ENCODE measurements at regions not wholly inside any gene's neighbourhood (a gene's known extent, or its start where the extent isn't known, plus 50 kb on each side); places are given as distances from the start of the nearest gene placed in this dataset.
A peak's percentile ranks its signal among the peaks of the same experiment; 100 is the strongest.

DNA sequence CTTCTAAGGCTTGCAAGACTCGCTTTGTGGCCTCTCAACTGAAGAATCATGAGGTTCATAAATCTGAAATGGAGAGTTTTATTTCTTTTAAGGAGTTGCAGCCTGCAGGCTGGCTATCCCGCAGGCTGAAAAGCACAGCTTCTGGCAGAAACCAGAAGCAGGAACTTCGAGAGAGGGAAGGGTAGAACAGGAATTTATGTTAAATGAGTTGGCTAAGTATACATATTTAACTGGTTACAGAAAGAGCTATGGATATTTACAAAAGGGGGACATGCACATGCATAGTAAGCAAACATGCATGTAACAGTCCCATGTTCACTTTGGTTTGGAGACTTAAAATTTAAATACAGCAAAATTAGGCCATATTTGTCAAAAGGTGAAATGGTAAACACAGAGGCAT is 787.0 kb downstream of the TFAP2A start:
- H3K4me3 ChIP-seq (ENCODE audit: insufficient read depth, low read depth, low read length) = no peak overlapping the region
- no peaks in the 10 kb centered on the region for H3K27me3 ChIP-seq (ENCODE audit: control insufficient read depth, insufficient read depth, low read length)
- no peaks in the 10 kb centered on the region for H3K36me3 ChIP-seq (replicated peaks; ENCODE audit: control insufficient read depth, insufficient read depth, low read length)
- no peak for DNase-seq

- H3K4me3 ChIP-seq (ENCODE audit: insufficient read depth, low read depth, low read length) = no peak overlapping the region
- DNase-seq = no peak
- no peaks in the 10 kb centered on the region for H3K27me3 ChIP-seq (ENCODE audit: control insufficient read depth, insufficient read depth, low read length)
Observed at GRCh38 chr6:9623985-9624384, 790.9 kb downstream of the TFAP2A start.

DNA sequence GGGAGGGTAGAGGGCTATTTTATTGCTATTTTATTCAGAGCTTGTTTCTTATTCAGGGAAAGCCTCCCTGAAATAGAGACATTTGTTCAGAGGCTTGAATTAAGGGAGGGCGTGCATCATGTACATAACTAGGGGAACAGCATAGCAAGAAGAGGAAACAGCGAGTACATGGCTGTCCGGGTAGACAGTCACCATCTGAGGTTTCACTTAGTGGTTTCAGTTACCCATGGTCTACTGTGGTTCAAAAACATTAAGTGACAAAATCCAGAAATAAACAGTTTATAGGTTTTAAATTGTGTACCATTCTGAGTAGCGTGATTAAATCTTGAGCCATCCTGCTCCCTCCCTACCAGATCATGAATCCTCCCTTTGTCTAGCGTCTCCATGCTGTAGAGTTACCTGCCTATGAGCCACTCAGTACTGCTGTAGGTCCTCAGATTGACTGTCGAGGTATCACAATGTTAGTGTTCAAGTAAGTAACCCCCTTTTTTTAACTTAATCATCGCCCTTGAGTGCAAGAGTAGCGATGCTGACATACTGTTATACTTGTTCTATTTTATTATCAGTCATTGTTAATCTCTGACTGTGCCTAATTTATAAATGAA is 791.5 kb downstream of the TFAP2A start:
- DNase-seq = no peak
- no peaks in the 10 kb centered on the region for H3K36me3 ChIP-seq (replicated peaks; ENCODE audit: control insufficient read depth, insufficient read depth, low read length)
- no peaks in the 10 kb centered on the region for H3K27me3 ChIP-seq (ENCODE audit: control insufficient read depth, insufficient read depth, low read length)
- H3K4me3 ChIP-seq (ENCODE audit: insufficient read depth, low read depth, low read length) = no peak overlapping the region

More at GRCh38 chr6:9623985-9624384, 790.9 kb downstream of the TFAP2A start:
- no peaks in the 10 kb centered on the region for H3K36me3 ChIP-seq (replicated peaks; ENCODE audit: control insufficient read depth, insufficient read depth, low read length)

- H3K27me3 ChIP-seq (ENCODE audit: control insufficient read depth, insufficient read depth, low read length) = no peaks in the 10 kb centered on the region
- no peaks in the 10 kb centered on the region for H3K36me3 ChIP-seq (replicated peaks; ENCODE audit: control insufficient read depth, insufficient read depth, low read length)
- DNase-seq = no peak
- no peak overlapping the region for H3K4me3 ChIP-seq (ENCODE audit: insufficient read depth, low read depth, low read length)
Observed at GRCh38 chr6:9621276-9621675, 793.6 kb downstream of the TFAP2A start.

- H3K36me3 ChIP-seq (replicated peaks; ENCODE audit: control insufficient read depth, insufficient read depth, low read length) = no peaks in the 10 kb centered on the region
- DNase-seq = no peak
- H3K4me3 ChIP-seq (ENCODE audit: insufficient read depth, low read depth, low read length) = no peak overlapping the region
- H3K27me3 ChIP-seq (ENCODE audit: control insufficient read depth, insufficient read depth, low read length) = no peaks in the 10 kb centered on the region
Observed at GRCh38 chr6:9620687-9621086, 794.2 kb downstream of the TFAP2A start.

- no peaks in the 10 kb centered on the region for H3K27me3 ChIP-seq (ENCODE audit: control insufficient read depth, insufficient read depth, low read length)
- H3K36me3 ChIP-seq (replicated peaks; ENCODE audit: control insufficient read depth, insufficient read depth, low read length) = no peaks in the 10 kb centered on the region
- DNase-seq = no peak
- no peak overlapping the region for H3K4me3 ChIP-seq (ENCODE audit: insufficient read depth, low read depth, low read length)
Observed at GRCh38 chr6:9620263-9620662, 794.6 kb downstream of the TFAP2A start.

DNA sequence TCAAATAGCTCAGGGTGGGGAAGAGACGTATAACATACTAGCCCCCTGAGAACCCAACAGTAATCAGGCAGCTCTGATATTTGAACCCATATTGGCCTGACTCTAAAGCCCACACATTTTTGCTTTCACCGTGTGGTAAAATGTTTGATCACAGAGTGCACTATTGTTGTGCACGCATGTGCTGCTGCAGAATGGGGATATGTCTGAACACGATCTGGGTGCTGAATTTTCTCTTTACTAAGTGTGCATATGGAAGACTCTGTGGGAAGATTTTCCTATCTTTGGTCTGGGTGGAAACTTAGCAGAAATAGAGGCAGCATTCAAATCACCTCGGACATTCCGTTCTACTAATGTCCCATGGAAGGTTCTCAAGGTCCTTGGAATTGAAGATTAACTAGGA is 800.1 kb downstream of the TFAP2A start:
- no peaks in the 10 kb centered on the region for H3K36me3 ChIP-seq (replicated peaks; ENCODE audit: control insufficient read depth, insufficient read depth, low read length)
- H3K27me3 ChIP-seq (ENCODE audit: control insufficient read depth, insufficient read depth, low read length) = no peaks in the 10 kb centered on the region
- H3K4me3 ChIP-seq (ENCODE audit: insufficient read depth, low read depth, low read length) = no peak overlapping the region
- no peak for DNase-seq

DNA sequence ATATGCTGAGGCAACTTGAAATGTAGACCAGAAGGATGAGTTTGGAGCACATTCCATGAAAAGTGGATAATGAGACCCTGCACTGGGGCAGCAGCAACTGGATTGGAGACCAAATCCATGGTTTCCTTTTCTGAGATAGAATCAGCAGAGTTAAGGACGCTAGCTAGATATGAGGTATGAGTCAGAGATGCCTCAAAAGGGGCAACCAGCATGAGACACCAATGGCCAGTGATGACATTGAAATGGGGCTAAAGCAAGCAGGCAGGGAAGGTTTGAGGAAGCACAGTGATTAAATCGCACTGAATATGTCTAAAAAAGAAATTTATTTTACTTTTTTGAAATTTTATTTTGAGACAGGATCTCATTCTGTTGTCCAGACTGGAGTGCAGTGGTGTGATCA is 802.4 kb downstream of the TFAP2A start:
- DNase-seq = no peak
- Histone ChIP-seq H3K4me3 (ENCODE audit: insufficient read depth, low read depth, low read length) (no peak overlapping the region), H3K27me3 (ENCODE audit: control insufficient read depth, insufficient read depth, low read length) (no peaks in the 10 kb centered on the region), H3K36me3 (replicated peaks; ENCODE audit: control insufficient read depth, insufficient read depth, low read length) (no peaks in the 10 kb centered on the region)

- no peaks in the 10 kb centered on the region for H3K36me3 ChIP-seq (replicated peaks; ENCODE audit: control insufficient read depth, insufficient read depth, low read length)
- DNase-seq = no peak
Observed at GRCh38 chr6:9610620-9611415, 804.1 kb downstream of the TFAP2A start.

DNA sequence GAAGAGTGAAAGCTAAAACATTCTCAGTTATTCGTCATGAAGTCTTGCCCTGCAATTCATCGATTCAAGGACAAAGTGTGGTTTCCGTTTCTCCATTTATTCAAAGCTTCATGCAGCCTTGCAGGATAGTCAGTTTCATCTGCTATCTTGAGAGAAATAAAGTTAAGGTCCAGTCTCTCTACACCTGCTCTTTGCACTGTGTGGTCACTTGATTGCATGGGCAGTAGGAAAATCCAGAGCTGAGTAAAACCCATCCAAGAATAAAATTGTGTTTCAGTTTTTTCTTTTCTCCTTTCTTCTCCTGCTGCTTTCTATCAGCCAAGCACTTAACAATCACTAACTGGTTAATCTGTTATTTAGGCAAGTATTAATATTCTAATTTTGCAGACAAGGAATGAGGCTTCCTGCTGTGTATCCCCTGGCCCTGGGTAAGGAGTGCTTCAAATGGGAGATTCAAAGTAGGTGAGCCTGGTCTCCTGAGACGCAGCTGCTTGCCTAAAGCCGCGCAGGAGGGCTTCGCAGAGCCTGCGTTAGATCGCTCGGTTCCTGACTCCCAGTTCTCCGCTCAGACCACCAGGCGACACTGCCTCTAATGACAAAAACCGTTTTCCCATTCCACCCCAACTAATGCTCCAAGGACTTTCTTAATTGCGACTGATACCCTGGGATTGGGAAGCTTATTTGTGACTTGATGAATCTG is 808.3 kb downstream of the TFAP2A start:
- H3K4me3 ChIP-seq (ENCODE audit: insufficient read depth, low read depth, low read length) = no peak overlapping the region
- DNase-seq = peak; percentile 26

More at GRCh38 chr6:9610620-9611415, 804.1 kb downstream of the TFAP2A start:
- H3K27me3 ChIP-seq (ENCODE audit: control insufficient read depth, insufficient read depth, low read length) = no peaks in the 10 kb centered on the region
- no peak overlapping the region for H3K4me3 ChIP-seq (ENCODE audit: insufficient read depth, low read depth, low read length)

DNA sequence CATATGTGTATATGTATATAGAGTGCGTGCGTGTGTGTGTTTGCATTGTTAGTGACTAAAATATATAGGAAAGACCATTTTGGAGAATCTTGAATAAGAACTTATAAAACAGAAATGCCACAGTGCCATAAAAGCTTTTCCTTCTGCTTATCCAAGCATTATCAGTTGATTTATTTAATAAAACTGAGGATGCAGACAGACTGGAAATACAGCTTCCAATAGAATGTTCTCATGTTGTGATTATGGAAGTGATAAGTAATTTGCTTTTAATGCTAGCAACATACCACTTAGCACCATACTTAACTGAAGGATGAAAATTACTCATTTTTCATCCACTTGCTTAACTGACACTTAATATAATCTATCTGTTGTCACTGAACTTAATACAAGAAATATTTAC is 820.1 kb downstream of the TFAP2A start:
- no peak for DNase-seq
- Histone ChIP-seq H3K27me3 (ENCODE audit: control insufficient read depth, insufficient read depth, low read length) (no peaks in the 10 kb centered on the region), H3K4me3 (ENCODE audit: insufficient read depth, low read depth, low read length) (no peak overlapping the region), H3K36me3 (replicated peaks; ENCODE audit: control insufficient read depth, insufficient read depth, low read length) (no peaks in the 10 kb centered on the region)

More for the DNA sequence above, 808.3 kb downstream of the TFAP2A start:
- H3K27me3 ChIP-seq (ENCODE audit: control insufficient read depth, insufficient read depth, low read length) = no peaks in the 10 kb centered on the region
- no peaks in the 10 kb centered on the region for H3K36me3 ChIP-seq (replicated peaks; ENCODE audit: control insufficient read depth, insufficient read depth, low read length)

- no peak overlapping the region for H3K4me3 ChIP-seq (ENCODE audit: insufficient read depth, low read depth, low read length)
- DNase-seq = no peak
- no peaks in the 10 kb centered on the region for H3K27me3 ChIP-seq (ENCODE audit: control insufficient read depth, insufficient read depth, low read length)
- no peaks in the 10 kb centered on the region for H3K36me3 ChIP-seq (replicated peaks; ENCODE audit: control insufficient read depth, insufficient read depth, low read length)
Observed at GRCh38 chr6:9593554-9593953, 821.3 kb downstream of the TFAP2A start.

DNA sequence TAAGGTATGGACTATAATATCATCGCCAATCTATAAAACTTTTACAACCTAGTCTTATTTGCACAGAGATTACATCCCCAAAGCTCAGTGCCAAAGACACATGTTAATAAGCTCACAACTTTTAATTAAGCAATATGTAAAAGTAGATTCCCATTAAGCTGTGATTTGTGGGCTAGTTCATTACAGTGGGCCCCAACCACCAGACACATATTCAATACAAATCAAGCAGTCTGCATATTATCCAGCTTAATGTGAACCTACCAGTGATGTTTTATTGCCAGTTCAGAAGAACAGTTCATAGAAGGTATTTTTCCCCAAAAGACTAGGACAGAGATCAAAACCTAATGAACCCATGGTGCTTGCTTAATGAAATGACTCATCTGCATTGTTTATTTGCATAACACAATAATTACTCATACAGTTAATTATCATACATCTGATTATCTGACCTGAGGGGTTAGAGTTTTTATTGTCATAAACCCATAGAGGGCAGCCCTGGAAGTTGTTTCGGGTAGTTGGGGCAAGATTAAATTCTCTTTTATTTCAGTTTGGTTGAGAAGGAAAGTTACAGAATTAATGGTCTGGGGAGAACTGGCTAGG is 831.0 kb downstream of the TFAP2A start:
- Histone ChIP-seq H3K36me3 (replicated peaks; ENCODE audit: control insufficient read depth, insufficient read depth, low read length) (no peaks in the 10 kb centered on the region), H3K4me3 (ENCODE audit: insufficient read depth, low read depth, low read length) (no peak overlapping the region), H3K27me3 (ENCODE audit: control insufficient read depth, insufficient read depth, low read length) (no peaks in the 10 kb centered on the region)
- no peak for DNase-seq

DNA sequence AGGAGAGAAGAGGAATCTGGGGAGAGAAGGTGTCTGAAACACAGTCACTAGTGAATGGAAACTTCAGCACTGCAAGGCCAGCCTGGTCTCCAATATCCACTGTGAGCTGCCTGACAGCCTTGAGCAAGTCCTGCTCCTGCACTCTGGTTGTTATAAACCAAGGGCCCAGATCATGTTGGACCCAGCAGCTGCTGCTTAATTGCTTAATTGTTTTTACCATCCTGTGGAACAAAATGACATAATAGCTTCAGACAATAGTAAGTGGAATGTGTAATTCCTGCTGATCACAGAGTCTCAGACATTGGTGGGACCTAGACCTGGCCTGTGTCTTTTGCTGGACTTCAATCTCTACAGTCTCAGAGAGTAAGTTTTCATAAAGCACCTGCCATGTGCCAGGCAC is 833.7 kb downstream of the TFAP2A start:
- DNase-seq = no peak
- Histone ChIP-seq H3K36me3 (replicated peaks; ENCODE audit: control insufficient read depth, insufficient read depth, low read length) (no peaks in the 10 kb centered on the region), H3K27me3 (ENCODE audit: control insufficient read depth, insufficient read depth, low read length) (no peaks in the 10 kb centered on the region), H3K4me3 (ENCODE audit: insufficient read depth, low read depth, low read length) (no peak overlapping the region)

DNA sequence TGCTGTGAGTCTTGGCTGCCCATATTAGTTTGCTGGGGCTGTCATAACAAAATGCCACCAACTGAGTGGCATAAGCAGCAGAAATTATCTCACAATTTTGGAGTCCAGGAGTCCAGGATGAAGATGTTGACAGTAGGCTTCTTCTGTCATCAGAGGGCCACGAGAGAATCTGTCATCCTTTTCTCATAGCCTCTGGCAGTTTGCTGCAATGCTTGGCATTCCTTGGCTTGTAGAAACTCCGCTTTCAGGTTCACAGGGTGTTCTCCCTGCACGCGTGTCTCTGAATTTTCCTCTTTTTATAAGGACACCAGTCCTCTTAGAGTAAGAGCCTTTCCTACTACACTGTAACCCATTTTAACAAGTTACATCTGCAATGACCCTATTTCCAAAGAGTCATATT is 838.4 kb downstream of the TFAP2A start:
- Histone ChIP-seq H3K4me3 (ENCODE audit: insufficient read depth, low read depth, low read length) (no peak overlapping the region), H3K27me3 (ENCODE audit: control insufficient read depth, insufficient read depth, low read length) (no peaks in the 10 kb centered on the region), H3K36me3 (replicated peaks; ENCODE audit: control insufficient read depth, insufficient read depth, low read length) (no peaks in the 10 kb centered on the region)
- no peak for DNase-seq

Data from H7 (cell line).